NCI-H748 treated with DMSO at 0.1 percent for 48 hours (cell line): ENCODE measurements at regions not wholly inside any gene's neighbourhood (a gene's known extent, or its start where the extent isn't known, plus 50 kb on each side); places are given as distances from the start of the nearest gene placed in this dataset.

Source experiments
- DNase-seq: peaks from one replicate; lab custom pipeline; 2025; lab: John Stamatoyannopoulos, UW

GRCh38 chrX:26376037-26376708 lies 160.2 kb downstream of the MAGEB5 start:
- DNase-seq, result peak; percentile 1

DNA sequence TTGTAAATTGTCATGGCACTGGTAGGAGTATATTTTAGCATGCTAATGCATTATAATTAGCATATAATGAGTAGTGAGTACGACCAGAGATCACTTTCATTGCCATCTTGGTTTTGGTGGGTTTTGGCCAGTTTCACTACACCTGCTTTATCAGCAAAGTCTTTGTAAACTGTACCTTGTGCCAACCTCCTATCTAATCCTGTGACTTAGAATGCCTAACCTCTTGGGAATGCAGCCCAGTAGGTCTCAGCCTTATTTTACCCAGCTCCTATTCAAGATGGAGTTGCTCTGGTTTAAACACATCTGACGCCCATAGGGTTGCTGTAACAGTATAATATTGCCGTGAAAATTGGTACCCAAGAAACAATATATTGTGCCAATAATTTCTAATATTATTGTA lies 159.4 kb downstream of the MAGEB5 start:
- no peak for DNase-seq

- DNase-seq, result no peak
These were observed 157.9 kb downstream of the MAGEB5 start for GRCh38 chrX:26373829-26374228.

- no peak for DNase-seq
These were observed 137.0 kb downstream of the MAGEB5 start for GRCh38 chrX:26352891-26353430.

GRCh38 chrX:26347171-26347570 lies 131.2 kb downstream of the MAGEB5 start:
- no peak for DNase-seq

DNA sequence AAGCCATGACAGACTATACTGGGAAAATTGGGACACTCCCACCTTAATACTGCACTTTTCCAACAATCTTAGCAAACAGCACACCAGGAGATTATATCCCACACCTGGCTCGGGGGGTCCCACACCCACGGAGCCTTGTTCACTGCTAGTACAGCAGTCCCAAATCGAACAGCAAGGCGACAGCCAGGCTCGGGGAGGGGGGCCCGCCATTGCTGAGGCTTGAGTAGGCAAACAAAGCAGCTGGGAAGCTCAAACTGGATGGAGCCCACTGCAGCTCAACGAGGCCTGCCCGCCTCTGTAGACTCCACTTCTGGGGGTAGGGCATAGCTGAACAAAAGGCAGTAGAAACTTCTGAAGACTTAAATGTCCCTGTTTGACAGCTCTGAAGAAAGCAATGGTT lies 118.3 kb downstream of the MAGEB5 start:
- no peak for DNase-seq

DNA sequence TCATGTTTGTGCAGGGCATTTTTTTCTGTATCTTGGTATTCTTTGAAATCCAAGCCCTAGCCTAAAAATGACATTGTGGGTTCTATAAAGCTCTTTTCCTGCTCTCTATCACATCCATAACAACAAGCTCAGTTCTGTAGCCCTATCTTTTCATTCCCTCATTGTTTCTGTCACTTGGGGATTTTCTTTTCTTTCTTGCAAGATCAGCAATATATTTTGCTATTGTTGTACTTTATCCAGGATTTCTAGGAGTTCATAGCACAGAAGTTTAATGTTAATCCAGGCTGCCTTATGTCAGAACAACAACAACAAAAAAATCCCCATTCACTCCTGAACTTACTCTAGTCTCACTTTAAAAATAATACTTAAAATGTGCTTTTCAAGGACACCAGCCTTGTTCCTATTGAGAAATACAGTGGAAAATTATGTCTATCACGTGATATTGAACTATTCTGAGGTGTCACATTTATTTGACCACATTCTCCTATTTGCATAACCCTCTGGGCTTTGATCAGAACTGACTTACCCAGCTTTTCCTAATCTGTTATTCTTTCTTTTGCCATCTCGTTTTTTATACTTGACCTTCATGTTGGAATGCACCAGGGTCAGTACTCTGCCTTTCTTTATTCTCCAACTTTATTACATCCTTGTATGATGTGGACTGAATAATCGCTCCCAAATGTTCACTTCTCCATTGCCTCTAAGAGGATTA lies 112.8 kb downstream of the MAGEB5 start:
- DNase-seq, result no peak

GRCh38 chrX:26309262-26309661 lies 93.3 kb downstream of the MAGEB5 start:
- no peak for DNase-seq

DNA sequence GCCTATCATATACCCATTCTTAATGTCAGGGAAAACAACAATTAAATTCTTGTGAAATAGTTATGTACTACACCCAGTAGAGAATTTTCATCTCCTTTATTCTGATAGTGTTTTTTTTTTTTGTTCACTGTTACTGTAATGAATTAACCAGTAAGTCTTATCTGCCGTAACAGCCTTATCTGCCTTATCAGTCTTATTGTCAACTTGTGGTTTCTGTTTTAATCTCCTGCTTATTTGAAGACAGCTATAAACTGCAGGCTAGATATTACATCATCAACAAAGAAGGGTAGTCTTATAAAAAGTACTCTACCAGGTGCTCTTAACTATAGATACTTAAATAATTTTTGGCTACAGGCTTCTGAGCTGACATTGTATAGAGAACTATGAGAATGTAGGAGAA lies 79.5 kb downstream of the MAGEB5 start:
- no peak for DNase-seq

- DNase-seq, result no peak
These were observed 70.9 kb downstream of the MAGEB5 start for GRCh38 chrX:26286836-26287235.
